ENCODE measurements at regions not wholly inside any gene's neighbourhood (a gene's known extent, or its start where the extent isn't known, plus 50 kb on each side); places are given as distances from the start of the nearest gene placed in this dataset.

- no peak for DNase-seq (ENCODE audit: low read depth in 2 of 2)
Measured at GRCh38 chr9:16154521-16155078, 601.8 kb downstream of the CCDC171 start.

GRCh38 chr9:16155878-16156277 is 603.0 kb downstream of the CCDC171 start:
- no peak for DNase-seq (ENCODE audit: low read depth in 2 of 2)

GRCh38 chr9:16157216-16157615 is 604.4 kb downstream of the CCDC171 start:
- DNase-seq (ENCODE audit: low read depth in 2 of 2): no peak

- DNase-seq (ENCODE audit: low read depth in 2 of 2): no peak
Measured at GRCh38 chr9:16157651-16158050, 604.8 kb downstream of the CCDC171 start.

GRCh38 chr9:16158093-16158492 is 605.2 kb downstream of the CCDC171 start:
- DNase-seq (ENCODE audit: low read depth in 2 of 2): no peak

GRCh38 chr9:16161483-16161882 is 608.6 kb downstream of the CCDC171 start:
- DNase-seq (ENCODE audit: low read depth in 2 of 2): no peak

GRCh38 chr9:16170119-16170518 is 617.3 kb downstream of the CCDC171 start:
- DNase-seq (ENCODE audit: low read depth in 2 of 2): no peak

- no peak for DNase-seq (ENCODE audit: low read depth in 2 of 2)
Measured at GRCh38 chr9:16171911-16172310, 619.1 kb downstream of the CCDC171 start.

GRCh38 chr9:16172796-16173195 is 620.0 kb downstream of the CCDC171 start:
- no peak for DNase-seq (ENCODE audit: low read depth in 2 of 2)

GRCh38 chr9:16174915-16175314 is 622.1 kb downstream of the CCDC171 start:
- no peak for DNase-seq (ENCODE audit: low read depth in 2 of 2)

- no peak for DNase-seq (ENCODE audit: low read depth in 2 of 2)
Measured at GRCh38 chr9:16175461-16175860, 622.6 kb downstream of the CCDC171 start.

- no peak for DNase-seq (ENCODE audit: low read depth in 2 of 2)
Measured at GRCh38 chr9:16178294-16178693, 625.5 kb downstream of the CCDC171 start.

- DNase-seq (ENCODE audit: low read depth in 2 of 2): peak in 1 of 2 donors; percentile 4
Measured at GRCh38 chr9:16179566-16179965, 626.7 kb downstream of the CCDC171 start.

GRCh38 chr9:16180091-16180490 is 627.2 kb downstream of the CCDC171 start:
- no peak for DNase-seq (ENCODE audit: low read depth in 2 of 2)

- DNase-seq (ENCODE audit: low read depth in 2 of 2): no peak
Measured at GRCh38 chr9:16180546-16180945, 627.7 kb downstream of the CCDC171 start.

GRCh38 chr9:16181539-16181938 is 628.7 kb downstream of the CCDC171 start:
- no peak for DNase-seq (ENCODE audit: low read depth in 2 of 2)

GRCh38 chr9:16182784-16183183 is 629.9 kb downstream of the CCDC171 start:
- no peak for DNase-seq (ENCODE audit: low read depth in 2 of 2)

- DNase-seq (ENCODE audit: low read depth in 2 of 2): no peak
Measured at GRCh38 chr9:16184964-16185646, 632.3 kb downstream of the CCDC171 start.

- no peak for DNase-seq (ENCODE audit: low read depth in 2 of 2)
Measured at GRCh38 chr9:16191191-16191590, 638.3 kb downstream of the CCDC171 start.

- peak in 1 of 2 donors; percentile 15 for DNase-seq (ENCODE audit: low read depth in 2 of 2)
Measured at GRCh38 chr9:16191691-16192402, 639.0 kb downstream of the CCDC171 start.

- DNase-seq (ENCODE audit: low read depth in 2 of 2): no peak
Measured at GRCh38 chr9:16192403-16193017, 639.7 kb downstream of the CCDC171 start.

- DNase-seq (ENCODE audit: low read depth in 2 of 2): no peak
Measured at GRCh38 chr9:16193066-16193465, 640.2 kb downstream of the CCDC171 start.

GRCh38 chr9:16196206-16196605 is 643.4 kb downstream of the CCDC171 start:
- no peak for DNase-seq (ENCODE audit: low read depth in 2 of 2)

All from stimulated activated CD8-positive, alpha-beta memory T cell treated with anti-CD3 and anti-CD28 coated beads, Interleukin-2, amount 100 ng/mL, for 1 hour (primary cell).